ENCODE measurements at regions not wholly inside any gene's neighbourhood (a gene's known extent, or its start where the extent isn't known, plus 50 kb on each side); places are given as distances from the start of the nearest gene placed in this dataset.

GRCh38 chr3:30341851-30342250 is 264.6 kb upstream of the TGFBR2 start:
- H4K91ac ChIP-seq (replicated peaks; ENCODE audit: insufficient read length, low read length) = no peak overlapping the region
- no peak for TF ChIP-seq HDAC2 (IDR thresholded peaks at IDR 0.05; ENCODE audit: borderline replicate concordance in 1 of 2, low read depth in 2 of 2, low read length in 2 of 2)
- no peak for TF ChIP-seq BRCA1 (IDR thresholded peaks at IDR 0.05; ENCODE audit: low read depth, low read length)
- TF ChIP-seq, protein P1, sequence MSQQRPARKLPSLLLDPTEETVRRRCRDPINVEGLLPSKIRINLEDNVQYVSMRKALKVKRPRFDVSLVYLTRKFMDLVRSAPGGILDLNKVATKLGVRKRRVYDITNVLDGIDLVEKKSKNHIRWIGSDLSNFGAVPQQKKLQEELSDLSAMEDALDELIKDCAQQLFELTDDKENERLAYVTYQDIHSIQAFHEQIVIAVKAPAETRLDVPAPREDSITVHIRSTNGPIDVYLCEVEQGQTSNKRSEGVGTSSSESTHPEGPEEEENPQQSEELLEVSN (IDR thresholded peaks at IDR 0.05) = no peak
- no peak for TF ChIP-seq CREB1 (IDR thresholded peaks at IDR 0.05)
- no peak for TF ChIP-seq RBBP5 (IDR thresholded peaks at IDR 0.05; ENCODE audit: borderline replicate concordance, low read depth, low read length)
- no peak for TF ChIP-seq KDM4A (IDR thresholded peaks at IDR 0.05; ENCODE audit: low read depth, low read length, severe bottlenecking)
- no peak for TF ChIP-seq TAF7 (optimal IDR thresholded peaks at IDR 0.05; ENCODE audit: borderline replicate concordance, low read depth, low read length)
- no peak for TF ChIP-seq USF2 (IDR thresholded peaks at IDR 0.05; ENCODE audit: low read length)
- no peak for TF ChIP-seq EP300 (IDR thresholded peaks at IDR 0.05; ENCODE audit: borderline replicate concordance in 1 of 2, low read depth in 2 of 2, low read length in 2 of 2)
- TF ChIP-seq TEAD4 (IDR thresholded peaks at IDR 0.05; ENCODE audit: low read depth, low read length) = no peak
- no peak for TF ChIP-seq FOSL1 (IDR thresholded peaks at IDR 0.05; ENCODE audit: insufficient read depth, low read depth, low read length)
- no peak for TF ChIP-seq SP2 (IDR thresholded peaks at IDR 0.05; ENCODE audit: low read length)
- TF ChIP-seq EGR1 (IDR thresholded peaks at IDR 0.05; ENCODE audit: borderline replicate concordance, low read depth, low read length) = no peak

More at GRCh38 chr3:30341851-30342250, 264.6 kb upstream of the TGFBR2 start:
- ChIA-PET CTCF (ENCODE audit: partially characterized antibody) (no interaction called here), POLR2A (ENCODE audit: partially characterized antibody) (no interaction called here)
- Histone ChIP-seq H3K9ac (replicated peaks in 1 of 4; ENCODE audit: extremely low read depth in 1 of 4, low read depth in 3 of 4, low read length in 3 of 4) (no peak overlapping the region), H2BK20ac (ENCODE audit: low read length) (no peak overlapping the region), H2BK120ac (replicated peaks; ENCODE audit: low read depth, low read length) (no peak overlapping the region), H3K79me2 (ENCODE audit: control insufficient read depth in 1 of 2, insufficient read depth in 2 of 2, low read length in 2 of 2) (no peaks in the 10 kb centered on the region), H3K4me1 (replicated peaks in 1 of 4; ENCODE audit: control insufficient read depth in 3 of 4, insufficient read depth in 4 of 4, low read length in 3 of 4) (no peaks in the 10 kb centered on the region), H3K56ac (replicated peaks; ENCODE audit: insufficient read length, low read depth, low read length) (no peak overlapping the region), H3K27me3 (replicated peaks in 1 of 4; ENCODE audit: control insufficient read depth in 3 of 4, extremely low read depth in 1 of 4, insufficient read depth in 3 of 4, low read length in 3 of 4) (no peaks in the 10 kb centered on the region), H2AK5ac (ENCODE audit: low read depth, low read length) (no peak overlapping the region), H3K4me3 (ENCODE audit: extremely low read depth in 1 of 4, insufficient read depth in 2 of 4, low read depth in 3 of 4, low read length in 4 of 4) (no peak overlapping the region), H3K14ac (ENCODE audit: insufficient read length) (no peak overlapping the region), H2BK5ac (ENCODE audit: low read depth, low read length) (no peak overlapping the region), H4K20me1 (replicated peaks in 1 of 2; ENCODE audit: control insufficient read depth in 1 of 2, insufficient read depth in 2 of 2, low read length in 2 of 2) (no peaks in the 10 kb centered on the region), H3K18ac (ENCODE audit: extremely low read depth, low read length) (no peak overlapping the region), H3K4ac (replicated peaks; ENCODE audit: insufficient read length, low read depth, low read length) (no peak overlapping the region), H3K4me2 (ENCODE audit: insufficient read depth in 1 of 2, low read depth in 2 of 2, low read length in 2 of 2) (no peak overlapping the region), H2AFZ (ENCODE audit: low read length) (no peak overlapping the region), H3K27ac (ENCODE audit: low read depth, low read length) (no peak overlapping the region), H4K5ac (ENCODE audit: insufficient read length, low read depth, low read length) (no peak overlapping the region), H2BK15ac (ENCODE audit: low read length) (no peak overlapping the region), H3K23me2 (ENCODE audit: low read depth, low read length) (no peaks in the 10 kb centered on the region), H2BK12ac (ENCODE audit: low read depth, low read length) (no peak overlapping the region), H3K79me1 (ENCODE audit: low read depth, low read length) (no peaks in the 10 kb centered on the region), H4K8ac (ENCODE audit: extremely low read depth, insufficient read depth, low read length) (no peak overlapping the region), H3K36me3 (ENCODE audit: control insufficient read depth in 2 of 4, insufficient read depth in 4 of 4, low read length in 3 of 4) (no peaks in the 10 kb centered on the region), H3K23ac (ENCODE audit: insufficient read length) (no peak overlapping the region), H3K9me3 (ENCODE audit: insufficient read depth in 2 of 2, low read depth in 1 of 2, low read length in 1 of 2) (no peaks in the 10 kb centered on the region)
- DNase-seq (ENCODE audit: low read depth in 1 of 2, low spot score in 2 of 2) = no peak
- 88% methylated on average over 1 of the region's 1 CpG; no CpG with 5 or more reads in 1 of the 2 experiments for WGBS, 2 experiments (ENCODE audit: extremely low coverage in 1 of 2, insufficient coverage in 1 of 2, insufficient read length in 1 of 2, insufficient replicate concordance in 2 of 2, low coverage in 1 of 2, low lambda C conversion rate in 2 of 2, missing lambda C conversion rate in 1 of 2)
- FAIRE-seq = no peak
